BLaER1 (cell line): ENCODE measurements at regions not wholly inside any gene's neighbourhood (a gene's known extent, or its start where the extent isn't known, plus 50 kb on each side); places are given as distances from the start of the nearest gene placed in this dataset.

ENCODE experiments used
- H3K27ac ChIP-seq: shearing (Covaris generic); formaldehyde crosslinking; 2 replicates; pipeline ENCODE4 v1.8.1; 2022
- H3K27me3 ChIP-seq: shearing (Covaris generic); formaldehyde crosslinking; 2 replicates; pipeline ENCODE4 v1.8.1; 2022
- H3K36me3 ChIP-seq: shearing (Covaris generic); formaldehyde crosslinking; 2 replicates; pipeline ENCODE4 v1.8.1; 2022
- H3K4me1 ChIP-seq: shearing (Covaris generic); formaldehyde crosslinking; 2 replicates; pipeline ENCODE4 v1.8.1; 2022
- H3K4me2 ChIP-seq: shearing (Covaris generic); formaldehyde crosslinking; 2 replicates; pipeline ENCODE4 v1.8.1; 2022
- H3K4me3 ChIP-seq: shearing (Covaris generic); formaldehyde crosslinking; 2 replicates; pipeline ENCODE4 v1.8.1; 2022
- H3K9ac ChIP-seq: shearing (Covaris generic); formaldehyde crosslinking; 2 replicates; pipeline ENCODE4 v1.8.1; 2022
- H3K9me3 ChIP-seq: shearing (Covaris generic); formaldehyde crosslinking; 2 replicates; pipeline ENCODE4 v1.8.1; 2022
- H4K20me1 ChIP-seq: shearing (Covaris generic); formaldehyde crosslinking; 2 replicates; pipeline ENCODE4 v1.8.1; 2022
- Cebpa-rat ChIP-seq: shearing (Covaris generic); IDR thresholded peaks from 2 replicates; pipeline ENCODE4 v1.8.1; 2022

GRCh38 chr2:72015266-72015665 lies 132.4 kb downstream of the CYP26B1 start:
- Histone ChIP-seq H3K4me1 (peaks cover 10% of the 10 kb centered on the region), H3K36me3 (no peaks in the 10 kb centered on the region)

GRCh38 chr2:72014831-72015230 lies 132.8 kb downstream of the CYP26B1 start:
- Histone ChIP-seq H4K20me1 (no peaks in the 10 kb centered on the region), H3K36me3 (no peaks in the 10 kb centered on the region), H3K4me1 (peaks cover 14% of the 10 kb centered on the region), H3K9ac (no peak overlapping the region), H3K4me2 (no peak overlapping the region), H3K9me3 (no peaks in the 10 kb centered on the region), H3K4me3 (no peak overlapping the region), H3K27me3 (no peaks in the 10 kb centered on the region), H3K27ac (no peak overlapping the region)
- TF ChIP-seq Cebpa-rat: no peak

More at GRCh38 chr2:72015266-72015665, 132.4 kb downstream of the CYP26B1 start:
- Histone ChIP-seq H3K4me2 (no peak overlapping the region), H4K20me1 (no peaks in the 10 kb centered on the region), H3K9me3 (no peaks in the 10 kb centered on the region), H3K4me3 (no peak overlapping the region), H3K9ac (no peak overlapping the region), H3K27ac (no peak overlapping the region), H3K27me3 (no peaks in the 10 kb centered on the region)
- TF ChIP-seq Cebpa-rat: no peak

- Histone ChIP-seq H3K27ac (no peak overlapping the region), H3K27me3 (no peaks in the 10 kb centered on the region), H3K4me1 (peaks cover 20% of the 10 kb centered on the region), H3K9me3 (no peaks in the 10 kb centered on the region), H4K20me1 (no peaks in the 10 kb centered on the region), H3K9ac (no peak overlapping the region), H3K36me3 (no peaks in the 10 kb centered on the region), H3K4me2 (no peak overlapping the region), H3K4me3 (no peak overlapping the region)
- TF ChIP-seq Cebpa-rat: no peak
Measured at GRCh38 chr2:72013726-72014125, 133.9 kb downstream of the CYP26B1 start.

- no peaks in the 10 kb centered on the region for H3K9me3 ChIP-seq
- no peaks in the 10 kb centered on the region for H3K27me3 ChIP-seq
- no peaks in the 10 kb centered on the region for H4K20me1 ChIP-seq
- H3K4me1 ChIP-seq: peaks cover 20% of the 10 kb centered on the region
- no peak for TF ChIP-seq Cebpa-rat
- H3K4me3 ChIP-seq: no peak overlapping the region
- peak overlapping the region; percentile 40; the same call in 1 of the 2 replicates for H3K4me2 ChIP-seq
- H3K36me3 ChIP-seq: no peaks in the 10 kb centered on the region
- H3K9ac ChIP-seq: no peak overlapping the region; the same call in 1 of the 2 replicates
- H3K27ac ChIP-seq: no peak overlapping the region
Measured at GRCh38 chr2:72012886-72013574, 134.6 kb downstream of the CYP26B1 start.

GRCh38 chr2:72011791-72012190 lies 135.9 kb downstream of the CYP26B1 start:
- Histone ChIP-seq H3K4me1 (peaks cover 20% of the 10 kb centered on the region), H3K9me3 (no peaks in the 10 kb centered on the region), H4K20me1 (no peaks in the 10 kb centered on the region), H3K27ac (no peak overlapping the region), H3K27me3 (no peaks in the 10 kb centered on the region), H3K36me3 (no peaks in the 10 kb centered on the region), H3K9ac (no peak overlapping the region), H3K4me3 (no peak overlapping the region), H3K4me2 (no peak overlapping the region)
- TF ChIP-seq Cebpa-rat: no peak

- Histone ChIP-seq H3K36me3 (no peaks in the 10 kb centered on the region), H3K9me3 (no peaks in the 10 kb centered on the region), H3K9ac (no peak overlapping the region), H3K27ac (no peak overlapping the region), H3K4me2 (no peak overlapping the region), H3K4me3 (no peak overlapping the region), H3K4me1 (peaks cover 20% of the 10 kb centered on the region), H3K27me3 (no peaks in the 10 kb centered on the region), H4K20me1 (no peaks in the 10 kb centered on the region)
- TF ChIP-seq Cebpa-rat: no peak
Measured at GRCh38 chr2:72011370-72011689, 136.3 kb downstream of the CYP26B1 start.

GRCh38 chr2:72010647-72011369 lies 136.9 kb downstream of the CYP26B1 start:
- Histone ChIP-seq H3K4me3 (no peak overlapping the region), H3K9me3 (no peaks in the 10 kb centered on the region), H3K4me2 (no peak overlapping the region), H3K9ac (no peak overlapping the region), H3K4me1 (peaks cover 20% of the 10 kb centered on the region), H3K27me3 (no peaks in the 10 kb centered on the region), H3K27ac (no peak overlapping the region), H4K20me1 (no peaks in the 10 kb centered on the region), H3K36me3 (no peaks in the 10 kb centered on the region)
- TF ChIP-seq Cebpa-rat: no peak

GRCh38 chr2:72008608-72009007 lies 139.1 kb downstream of the CYP26B1 start:
- Histone ChIP-seq H3K27me3 (no peaks in the 10 kb centered on the region), H3K36me3 (no peaks in the 10 kb centered on the region), H3K9me3 (no peaks in the 10 kb centered on the region), H3K9ac (no peak overlapping the region), H4K20me1 (no peaks in the 10 kb centered on the region), H3K4me2 (no peak overlapping the region), H3K4me3 (no peak overlapping the region), H3K4me1 (peaks cover 20% of the 10 kb centered on the region), H3K27ac (no peak overlapping the region)
- TF ChIP-seq Cebpa-rat: no peak

GRCh38 chr2:72007402-72007801 lies 140.3 kb downstream of the CYP26B1 start:
- no peak for TF ChIP-seq Cebpa-rat
- Histone ChIP-seq H3K27me3 (no peaks in the 10 kb centered on the region), H3K4me2 (no peak overlapping the region), H3K27ac (no peak overlapping the region), H3K36me3 (no peaks in the 10 kb centered on the region), H4K20me1 (no peaks in the 10 kb centered on the region), H3K4me3 (no peak overlapping the region), H3K9me3 (no peaks in the 10 kb centered on the region), H3K4me1 (peaks cover 13% of the 10 kb centered on the region), H3K9ac (no peak overlapping the region)

GRCh38 chr2:72006188-72006736 lies 141.4 kb downstream of the CYP26B1 start:
- Histone ChIP-seq H3K4me3 (no peak overlapping the region), H3K4me2 (no peak overlapping the region), H3K4me1 (peaks cover 13% of the 10 kb centered on the region), H3K9me3 (no peaks in the 10 kb centered on the region), H3K36me3 (no peaks in the 10 kb centered on the region), H3K27me3 (no peaks in the 10 kb centered on the region), H3K27ac (no peak overlapping the region), H3K9ac (no peak overlapping the region), H4K20me1 (no peaks in the 10 kb centered on the region)
- TF ChIP-seq Cebpa-rat: no peak
